ENCODE measurements at regions not wholly inside any gene's neighbourhood (a gene's known extent, or its start where the extent isn't known, plus 50 kb on each side); places are given as distances from the start of the nearest gene placed in this dataset.

- no peak for TF ChIP-seq EZH2 (IDR thresholded peaks at IDR 0.05)
- TF ChIP-seq, protein P1, sequence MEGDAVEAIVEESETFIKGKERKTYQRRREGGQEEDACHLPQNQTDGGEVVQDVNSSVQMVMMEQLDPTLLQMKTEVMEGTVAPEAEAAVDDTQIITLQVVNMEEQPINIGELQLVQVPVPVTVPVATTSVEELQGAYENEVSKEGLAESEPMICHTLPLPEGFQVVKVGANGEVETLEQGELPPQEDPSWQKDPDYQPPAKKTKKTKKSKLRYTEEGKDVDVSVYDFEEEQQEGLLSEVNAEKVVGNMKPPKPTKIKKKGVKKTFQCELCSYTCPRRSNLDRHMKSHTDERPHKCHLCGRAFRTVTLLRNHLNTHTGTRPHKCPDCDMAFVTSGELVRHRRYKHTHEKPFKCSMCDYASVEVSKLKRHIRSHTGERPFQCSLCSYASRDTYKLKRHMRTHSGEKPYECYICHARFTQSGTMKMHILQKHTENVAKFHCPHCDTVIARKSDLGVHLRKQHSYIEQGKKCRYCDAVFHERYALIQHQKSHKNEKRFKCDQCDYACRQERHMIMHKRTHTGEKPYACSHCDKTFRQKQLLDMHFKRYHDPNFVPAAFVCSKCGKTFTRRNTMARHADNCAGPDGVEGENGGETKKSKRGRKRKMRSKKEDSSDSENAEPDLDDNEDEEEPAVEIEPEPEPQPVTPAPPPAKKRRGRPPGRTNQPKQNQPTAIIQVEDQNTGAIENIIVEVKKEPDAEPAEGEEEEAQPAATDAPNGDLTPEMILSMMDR (IDR thresholded peaks at IDR 0.05): no peak
These were observed 1815.4 kb upstream of the CDH6 start for GRCh38 chr5:29378104-29378503.
